ENCODE measurements at regions not wholly inside any gene's neighbourhood (a gene's known extent, or its start where the extent isn't known, plus 50 kb on each side); places are given as distances from the start of the nearest gene placed in this dataset.
A peak's percentile ranks its signal among the peaks of the same experiment; 100 is the strongest.

- DNase-seq (ENCODE audit: low spot score): no peak
- no peak overlapping the region for H3K4me2 ChIP-seq (ENCODE audit: insufficient read depth, low read length, poor library complexity, severe bottlenecking)
- no peak overlapping the region for H2BK12ac ChIP-seq (ENCODE audit: low read length)
- H2BK5ac ChIP-seq (ENCODE audit: low read length): no peak overlapping the region
- H2AFZ ChIP-seq (ENCODE audit: low read length): no peak overlapping the region
- no peaks in the 10 kb centered on the region for H3K27me3 ChIP-seq (ENCODE audit: control insufficient read depth in 3 of 3, insufficient read depth in 3 of 3, low read depth in 1 of 3, low read length in 3 of 3)
- H3K79me1 ChIP-seq (ENCODE audit: low read depth, low read length): no peaks in the 10 kb centered on the region
- no peak overlapping the region for H3K4ac ChIP-seq (ENCODE audit: low read length)
- H3K36me3 ChIP-seq (replicated peaks in 1 of 2; ENCODE audit: control insufficient read depth in 2 of 2, insufficient read depth in 2 of 2, low read length in 2 of 2): no peaks in the 10 kb centered on the region
- H3K9ac ChIP-seq (ENCODE audit: low read depth, low read length, poor library complexity): no peak overlapping the region
- H3K18ac ChIP-seq (ENCODE audit: low read length): no peak overlapping the region
- no peak overlapping the region for H2BK15ac ChIP-seq (ENCODE audit: low read length)
- H3K23ac ChIP-seq (ENCODE audit: low read depth, low read length, poor library complexity): no peak overlapping the region
- H3K27ac ChIP-seq (replicated peaks; ENCODE audit: low read length): no peak overlapping the region
- no peak overlapping the region for H3K4me3 ChIP-seq (ENCODE audit: low read length in 2 of 2)
- H4K8ac ChIP-seq (ENCODE audit: low read depth, low read length): no peak overlapping the region
- H4K91ac ChIP-seq (ENCODE audit: low read depth, low read length, poor library complexity): no peak overlapping the region
- no CpG with 5 or more reads among the region's 1 CpG for WGBS, 2 donors (ENCODE audit: extremely low coverage in 2 of 2, insufficient read length in 2 of 2, insufficient replicate concordance in 1 of 2)
- H3K9me3 ChIP-seq (replicated peaks in 1 of 2; ENCODE audit: control insufficient read depth in 2 of 2, insufficient read depth in 1 of 2, low read depth in 1 of 2, low read length in 2 of 2): no peaks in the 10 kb centered on the region
- no peak overlapping the region for H3K14ac ChIP-seq (ENCODE audit: low read length)
- no peak overlapping the region for H2AK5ac ChIP-seq (ENCODE audit: low read depth, low read length)
- no peak overlapping the region for H2BK120ac ChIP-seq (ENCODE audit: low read depth, low read length)
- peaks cover 0 to 4% of the 10 kb centered on the region in 2 donors for H3K4me1 ChIP-seq (ENCODE audit: control insufficient read depth in 2 of 2, insufficient read depth in 1 of 2, low read depth in 1 of 2, low read length in 2 of 2)
Measured at GRCh38 chr1:87678266-87678665, 349.6 kb downstream of the LMO4 start.

- Histone ChIP-seq H2AFZ (ENCODE audit: low read length) (no peak overlapping the region), H3K9ac (ENCODE audit: low read depth, low read length, poor library complexity) (no peak overlapping the region), H3K27ac (replicated peaks; ENCODE audit: low read length) (no peak overlapping the region), H3K4ac (ENCODE audit: low read length) (no peak overlapping the region), H3K79me1 (ENCODE audit: low read depth, low read length) (no peaks in the 10 kb centered on the region), H2BK15ac (ENCODE audit: low read length) (no peak overlapping the region), H3K4me3 (ENCODE audit: low read length in 2 of 2) (no peak overlapping the region), H3K36me3 (replicated peaks in 1 of 2; ENCODE audit: control insufficient read depth in 2 of 2, insufficient read depth in 2 of 2, low read length in 2 of 2) (no peaks in the 10 kb centered on the region), H4K91ac (ENCODE audit: low read depth, low read length, poor library complexity) (no peak overlapping the region), H2BK5ac (ENCODE audit: low read length) (no peak overlapping the region), H3K18ac (ENCODE audit: low read length) (no peak overlapping the region), H2BK12ac (ENCODE audit: low read length) (no peak overlapping the region), H3K4me1 (ENCODE audit: control insufficient read depth in 2 of 2, insufficient read depth in 1 of 2, low read depth in 1 of 2, low read length in 2 of 2) (peaks cover 4 to 15% of the 10 kb centered on the region in 2 donors), H4K8ac (ENCODE audit: low read depth, low read length) (no peak overlapping the region), H3K27me3 (ENCODE audit: control insufficient read depth in 3 of 3, insufficient read depth in 3 of 3, low read depth in 1 of 3, low read length in 3 of 3) (no peaks in the 10 kb centered on the region), H3K4me2 (ENCODE audit: insufficient read depth, low read length, poor library complexity, severe bottlenecking) (no peak overlapping the region), H3K14ac (ENCODE audit: low read length) (no peak overlapping the region), H3K23ac (ENCODE audit: low read depth, low read length, poor library complexity) (no peak overlapping the region), H2AK5ac (ENCODE audit: low read depth, low read length) (no peak overlapping the region), H3K9me3 (replicated peaks in 1 of 2; ENCODE audit: control insufficient read depth in 2 of 2, insufficient read depth in 1 of 2, low read depth in 1 of 2, low read length in 2 of 2) (no peaks in the 10 kb centered on the region), H2BK120ac (ENCODE audit: low read depth, low read length) (no peak overlapping the region)
- DNase-seq (ENCODE audit: low spot score): no peak
- no CpG with 5 or more reads among the region's 8 CpGs for WGBS, 2 donors (ENCODE audit: extremely low coverage in 2 of 2, insufficient read length in 2 of 2, insufficient replicate concordance in 1 of 2)
Measured at GRCh38 chr1:87682565-87682964, 353.9 kb downstream of the LMO4 start.

GRCh38 chr1:87683196-87683956, 354.7 kb downstream of the LMO4 start:
- Histone ChIP-seq H3K4ac (ENCODE audit: low read length) (no peak overlapping the region), H2AK5ac (ENCODE audit: low read depth, low read length) (no peak overlapping the region), H3K23ac (ENCODE audit: low read depth, low read length, poor library complexity) (no peak overlapping the region), H2BK120ac (ENCODE audit: low read depth, low read length) (no peak overlapping the region), H3K18ac (ENCODE audit: low read length) (no peak overlapping the region), H3K27ac (replicated peaks; ENCODE audit: low read length) (no peak overlapping the region), H3K4me1 (ENCODE audit: control insufficient read depth in 2 of 2, insufficient read depth in 1 of 2, low read depth in 1 of 2, low read length in 2 of 2) (peaks cover 4 to 15% of the 10 kb centered on the region in 2 donors), H4K91ac (ENCODE audit: low read depth, low read length, poor library complexity) (no peak overlapping the region), H3K14ac (ENCODE audit: low read length) (no peak overlapping the region), H3K27me3 (ENCODE audit: control insufficient read depth in 3 of 3, insufficient read depth in 3 of 3, low read depth in 1 of 3, low read length in 3 of 3) (no peaks in the 10 kb centered on the region), H3K9me3 (replicated peaks in 1 of 2; ENCODE audit: control insufficient read depth in 2 of 2, insufficient read depth in 1 of 2, low read depth in 1 of 2, low read length in 2 of 2) (no peaks in the 10 kb centered on the region), H3K36me3 (replicated peaks in 1 of 2; ENCODE audit: control insufficient read depth in 2 of 2, insufficient read depth in 2 of 2, low read length in 2 of 2) (no peaks in the 10 kb centered on the region), H3K9ac (ENCODE audit: low read depth, low read length, poor library complexity) (no peak overlapping the region), H2AFZ (ENCODE audit: low read length) (no peak overlapping the region), H3K4me2 (ENCODE audit: insufficient read depth, low read length, poor library complexity, severe bottlenecking) (no peak overlapping the region), H2BK5ac (ENCODE audit: low read length) (no peak overlapping the region), H3K4me3 (ENCODE audit: low read length in 2 of 2) (no peak overlapping the region), H2BK15ac (ENCODE audit: low read length) (no peak overlapping the region), H3K79me1 (ENCODE audit: low read depth, low read length) (no peaks in the 10 kb centered on the region), H2BK12ac (ENCODE audit: low read length) (no peak overlapping the region), H4K8ac (ENCODE audit: low read depth, low read length) (no peak overlapping the region)
- no peak for DNase-seq (ENCODE audit: low spot score)
- no CpG with 5 or more reads among the region's 4 CpGs for WGBS, 2 donors (ENCODE audit: extremely low coverage in 2 of 2, insufficient read length in 2 of 2, insufficient replicate concordance in 1 of 2)

GRCh38 chr1:87684194-87684593, 355.5 kb downstream of the LMO4 start:
- no peak overlapping the region for H2AK5ac ChIP-seq (ENCODE audit: low read depth, low read length)
- H4K8ac ChIP-seq (ENCODE audit: low read depth, low read length): no peak overlapping the region
- H3K9me3 ChIP-seq (replicated peaks in 1 of 2; ENCODE audit: control insufficient read depth in 2 of 2, insufficient read depth in 1 of 2, low read depth in 1 of 2, low read length in 2 of 2): no peaks in the 10 kb centered on the region
- no peak overlapping the region for H3K9ac ChIP-seq (ENCODE audit: low read depth, low read length, poor library complexity)
- H3K79me1 ChIP-seq (ENCODE audit: low read depth, low read length): no peaks in the 10 kb centered on the region
- WGBS, 2 donors (ENCODE audit: extremely low coverage in 2 of 2, insufficient read length in 2 of 2, insufficient replicate concordance in 1 of 2): no CpG with 5 or more reads among the region's 14 CpGs
- H2BK15ac ChIP-seq (ENCODE audit: low read length): no peak overlapping the region
- no peaks in the 10 kb centered on the region for H3K27me3 ChIP-seq (ENCODE audit: control insufficient read depth in 3 of 3, insufficient read depth in 3 of 3, low read depth in 1 of 3, low read length in 3 of 3)
- H3K14ac ChIP-seq (ENCODE audit: low read length): no peak overlapping the region
- peaks cover 4 to 15% of the 10 kb centered on the region in 2 donors for H3K4me1 ChIP-seq (ENCODE audit: control insufficient read depth in 2 of 2, insufficient read depth in 1 of 2, low read depth in 1 of 2, low read length in 2 of 2)
- peak overlapping the region; percentile 35 for H3K4me2 ChIP-seq (ENCODE audit: insufficient read depth, low read length, poor library complexity, severe bottlenecking)
- no peak overlapping the region for H3K4me3 ChIP-seq (ENCODE audit: low read length in 2 of 2)
- H3K36me3 ChIP-seq (replicated peaks in 1 of 2; ENCODE audit: control insufficient read depth in 2 of 2, insufficient read depth in 2 of 2, low read length in 2 of 2): no peaks in the 10 kb centered on the region
- H2BK5ac ChIP-seq (ENCODE audit: low read length): no peak overlapping the region
- H3K27ac ChIP-seq (replicated peaks; ENCODE audit: low read length): no peak overlapping the region
- H3K23ac ChIP-seq (ENCODE audit: low read depth, low read length, poor library complexity): no peak overlapping the region
- peak overlapping the region; percentile 93 for H2AFZ ChIP-seq (ENCODE audit: low read length)
- H2BK12ac ChIP-seq (ENCODE audit: low read length): no peak overlapping the region
- DNase-seq (ENCODE audit: low spot score): no peak
- H2BK120ac ChIP-seq (ENCODE audit: low read depth, low read length): no peak overlapping the region
- no peak overlapping the region for H3K18ac ChIP-seq (ENCODE audit: low read length)
- H3K4ac ChIP-seq (ENCODE audit: low read length): no peak overlapping the region
- no peak overlapping the region for H4K91ac ChIP-seq (ENCODE audit: low read depth, low read length, poor library complexity)
